GM12878 (cell line): ENCODE measurements at regions not wholly inside any gene's neighbourhood (a gene's known extent, or its start where the extent isn't known, plus 50 kb on each side); places are given as distances from the start of the nearest gene placed in this dataset.

Experiments
- ATAC-seq: fragments of 200-7000 bp; cut with Tn5 transposase; 3 replicates; pipeline ENCODE4 v1.9.1; 2020; ENCODE audit warnings: mild to moderate bottlenecking, moderate library complexity
- BruUV-seq: library from RNA; stranded (reverse); fragments of 400-500 nt; replicated peaks from 2 replicates; lab custom pipeline; 2021; lab: Mats Ljungman, UMichigan
- CTCF ChIA-PET: fragments of 300-600 bp; sonication (Branson Sonifier 250); formaldehyde crosslinking; extraction: SDS; loops from one replicate; lab custom pipeline; 2021; ENCODE audit warnings: inconsistent platforms; lab: Yijun Ruan, JAX
- POLR2A ChIA-PET: fragments of 350-600 bp; formaldehyde crosslinking; extraction: SDS; loops from one replicate; lab custom pipeline; 2021; ENCODE audit warnings: inconsistent platforms; lab: Charles Lee
- RAD21 ChIA-PET: fragments of 300-600 bp; sonication (Branson Sonifier 250); formaldehyde crosslinking; loops from one replicate; lab custom pipeline; 2023; ENCODE audit warnings: antibody characterized with exemption; ENCODE audit not compliant: unreplicated experiment; lab: Charles Lee
- SMC1A ChIA-PET: fragments of 300-600 bp; sonication (Branson Sonifier 250); formaldehyde crosslinking; loops from one replicate; lab custom pipeline; 2023; ENCODE audit not compliant: unreplicated experiment, uncharacterized antibody; lab: Charles Lee
- DNase-seq: peaks from one replicate; pipeline ENCODE4 v3.0.0-alpha.2; 2011; ENCODE audit warnings: low read depth, low spot score
- FAIRE-seq: peaks from 3 replicates; lab custom pipeline; 2011; peaks lifted over from hg19 to GRCh38; lab: Jason Lieb, UNC
- H2AFZ ChIP-seq: 2 replicates; pipeline ENCODE4 v1.6.0; 2011; ENCODE audit warnings: low read depth, low read length, control low read depth; ENCODE audit not compliant: control insufficient read depth
- H3K27ac ChIP-seq: 2 replicates; pipeline ENCODE4 v1.5.1; 2011; ENCODE audit warnings: control low read depth; ENCODE audit not compliant: control insufficient read depth, insufficient read depth
- H3K27me3 ChIP-seq, 2 experiments: replicated peaks in 1 of 2; 2 replicates each; pipeline versions ENCODE4 v1.6.0 to v1.6.1; 2011; ENCODE audit warnings: low read length in 1 of 2; ENCODE audit not compliant: control insufficient read depth in 2 of 2, insufficient read depth in 2 of 2
- H3K36me3 ChIP-seq, 2 experiments: 2 replicates each; pipeline ENCODE4 v1.5.1; 2011; ENCODE audit warnings: low read length in 1 of 2; ENCODE audit not compliant: control insufficient read depth in 2 of 2, insufficient read depth in 2 of 2
- H3K4me1 ChIP-seq: 2 replicates; pipeline ENCODE4 v1.6.1; 2011; ENCODE audit warnings: mild to moderate bottlenecking, low read length, moderate library complexity, mixed read lengths; ENCODE audit not compliant: control insufficient read depth, insufficient read depth
- H3K4me2 ChIP-seq: 2 replicates; pipeline ENCODE4 v1.6.0; 2011; ENCODE audit warnings: control low read depth; ENCODE audit not compliant: control insufficient read depth, insufficient read depth
- H3K4me3 ChIP-seq: fragments of 200-600 bp; sonication (generic); 2 replicates; pipeline ENCODE4 v1.5.1; 2016
- H3K79me2 ChIP-seq: 2 replicates; pipeline ENCODE4 v1.6.0; 2011; ENCODE audit warnings: low read length; ENCODE audit not compliant: control insufficient read depth, insufficient read depth
- H3K9ac ChIP-seq: 2 replicates; pipeline ENCODE4 v1.8.0; 2011; ENCODE audit warnings: low read length, control low read depth, mixed read lengths; ENCODE audit not compliant: control insufficient read depth, insufficient read depth
- H3K9me3 ChIP-seq: replicated peaks from 3 replicates; pipeline ENCODE4 v1.5.1; 2011; ENCODE audit warnings: mild to moderate bottlenecking, low read length; ENCODE audit not compliant: control insufficient read depth, insufficient read depth
- H4K20me1 ChIP-seq: 2 replicates; pipeline ENCODE4 v1.6.0; 2011; ENCODE audit not compliant: control insufficient read depth, insufficient read depth
- BRCA1 ChIP-seq: IDR thresholded peaks from 2 replicates; pipeline ENCODE4 v1.6.1; 2011; ENCODE audit warnings: low read depth, low read length, improper control_type of control experiment
- CEBPB ChIP-seq, 2 experiments: fragments of 150-350 bp in 1 of 2; IDR thresholded peaks; 2 replicates each; pipeline ENCODE4 v1.6.1; 2012 to 2014; ENCODE audit warnings: low read depth in 2 of 2, low read length in 2 of 2, borderline replicate concordance in 1 of 2, inconsistent platforms in 1 of 2
- CUX1 ChIP-seq: IDR thresholded peaks from 2 replicates; pipeline ENCODE4 v1.6.1; 2012; ENCODE audit warnings: improper control_type of control experiment, low read depth, low read length; ENCODE audit not compliant: insufficient replicate concordance
- IRF5 ChIP-seq: fragments of 450-650 bp; IDR thresholded peaks from 2 replicates; pipeline ENCODE4 v1.6.1; 2017; ENCODE audit warnings: borderline replicate concordance
- KAT2A ChIP-seq: conservative IDR thresholded peaks from 2 replicates; pipeline ENCODE4 v1.6.1; 2011; ENCODE audit warnings: low read depth, low read length; ENCODE audit not compliant: control insufficient read depth
- MTA2 ChIP-seq: fragments of 450-650 bp; IDR thresholded peaks from 2 replicates; pipeline ENCODE4 v1.6.1; 2016; ENCODE audit warnings: low read depth, mild to moderate bottlenecking, moderate library complexity
- MYC ChIP-seq: IDR thresholded peaks from 2 replicates; pipeline ENCODE4 v1.6.1; 2011; ENCODE audit warnings: mild to moderate bottlenecking, low read length, moderate library complexity, inconsistent platforms; ENCODE audit not compliant: insufficient read depth, insufficient replicate concordance, insufficient read length, severe bottlenecking
- NR2F1 ChIP-seq: fragments of 450-650 bp; conservative IDR thresholded peaks from 2 replicates; pipeline ENCODE4 v1.6.1; 2017; ENCODE audit warnings: mild to moderate bottlenecking
- PML ChIP-seq: IDR thresholded peaks from 2 replicates; pipeline ENCODE4 v1.6.1; 2012; ENCODE audit warnings: low read length, inconsistent platforms
- RFX5 ChIP-seq: IDR thresholded peaks from 2 replicates; pipeline ENCODE4 v1.6.1; 2011; ENCODE audit warnings: low read depth, low read length, improper control_type of control experiment
- SIN3A ChIP-seq: IDR thresholded peaks from 2 replicates; pipeline ENCODE4 v1.6.1; 2012; ENCODE audit warnings: low read depth, low read length, improper control_type of control experiment
- SMARCA5 ChIP-seq: fragments of 450-650 bp; IDR thresholded peaks from 2 replicates; pipeline ENCODE4 v1.6.1; 2017; ENCODE audit warnings: mild to moderate bottlenecking
- STAT3 ChIP-seq: IDR thresholded peaks from 2 replicates; pipeline ENCODE4 v1.6.1; 2011; ENCODE audit warnings: low read depth, low read length, improper control_type of control experiment
- TAF1 ChIP-seq: IDR thresholded peaks from 2 replicates; pipeline ENCODE4 v1.6.1; 2011; ENCODE audit warnings: mild to moderate bottlenecking, low read depth, low read length, borderline replicate concordance
- YBX1 ChIP-seq: fragments of 450-650 bp; IDR thresholded peaks from 2 replicates; pipeline ENCODE4 v1.6.1; 2016; ENCODE audit warnings: antibody characterized with exemption
- ZNF207 ChIP-seq: fragments of 450-650 bp; IDR thresholded peaks from 2 replicates; pipeline ENCODE4 v1.6.1; 2014; ENCODE audit warnings: antibody characterized with exemption, mild to moderate bottlenecking, borderline replicate concordance
- ZNF24 ChIP-seq: fragments of 450-650 bp; IDR thresholded peaks from 2 replicates; pipeline ENCODE4 v1.6.1; 2017; ENCODE audit warnings: antibody characterized with exemption, mild to moderate bottlenecking
- ZZZ3 ChIP-seq: IDR thresholded peaks from 2 replicates; pipeline ENCODE4 v1.6.1; 2011; ENCODE audit warnings: low read depth; ENCODE audit not compliant: control insufficient read depth, insufficient read length
- WGBS: methylation state at CpG from one replicate; pipeline ENCODE4 v1.1.6; 2016; ENCODE audit warnings: low lambda C conversion rate; ENCODE audit not compliant: insufficient replicate concordance, insufficient coverage; ENCODE audit errors: missing lambda C conversion rate; 5-methylcytosine and 5-hydroxymethylcytosine counted together
- in situ Hi-C: fragments of 300-500 bp; cut with MboI; formaldehyde crosslinking; loops from 9 replicates; pipeline ENCODE4 v1.14.3; 2018; ENCODE audit warnings: mixed read lengths
- intact Hi-C: fragments of 100-400 bp; cut with micrococcal nuclease; formaldehyde crosslinking; loops from one replicate; pipeline ENCODE4 v1.14.2; 2022; ENCODE audit not compliant: unreplicated experiment

- intact Hi-C loops (no loop called here), in situ Hi-C loops (no loop called here)
- ATAC-seq, result no peak
- Histone ChIP-seq H3K9ac (no peak overlapping the region), H3K27me3 (no peaks in the 10 kb centered on the region), H4K20me1 (no peaks in the 10 kb centered on the region), H3K27ac (no peak overlapping the region), H3K4me1 (no peaks in the 10 kb centered on the region), H3K4me2 (no peak overlapping the region), H3K4me3 (no peak overlapping the region), H3K9me3 (no peaks in the 10 kb centered on the region), H3K79me2 (no peaks in the 10 kb centered on the region), H3K36me3 (no peaks in the 10 kb centered on the region), H2AFZ (no peak overlapping the region)
- ChIA-PET CTCF (no interaction called here), SMC1A (no interaction called here), POLR2A (no interaction called here), RAD21 (no interaction called here)
- TF ChIP-seq SMARCA5 (no peak), PML (no peak), STAT3 (no peak), SIN3A (no peak), KAT2A (no peak), TAF1 (no peak), MYC (no peak), MTA2 (no peak), BRCA1 (no peak), ZNF207 (no peak), IRF5 (no peak), ZNF24 (no peak), NR2F1 (no peak), RFX5 (no peak), ZZZ3 (no peak), CUX1 (no peak), YBX1 (no peak), CEBPB (IDR thresholded peaks at IDR 0.05; ENCODE audit: borderline replicate concordance in 1 of 2, low read depth in 2 of 2, low read length in 2 of 2) (no peak)
- DNase-seq, result no peak
- WGBS, result 27% methylated on average over 7 of the region's 7 CpGs
- FAIRE-seq, result no peak
- BruUV-seq, result no TSS peak
These were observed 57.0 kb upstream of the FRMD1 start for GRCh38 chr6:168136001-168136400.
